GM23338 (cell line): ENCODE measurements at regions not wholly inside any gene's neighbourhood (a gene's known extent, or its start where the extent isn't known, plus 50 kb on each side); places are given as distances from the start of the nearest gene placed in this dataset.

Source experiments
- ATAC-seq: fragments of 200-7000 bp; cut with Tn5 transposase; 3 replicates; pipeline ENCODE4 v1.9.1; 2020
- DNase-seq: peaks from one replicate; pipeline ENCODE4 v3.0.0-alpha.2; 2015; ENCODE audit warnings: low spot score
- H2AFZ ChIP-seq: fragments of 200-600 bp; sonication (generic); 2 replicates; pipeline ENCODE4 v1.8.0; 2016; ENCODE audit warnings: antibody characterized with exemption, mild to moderate bottlenecking, moderate library complexity
- H3F3A ChIP-seq: fragments of 200-600 bp; sonication (generic); replicated peaks from 2 replicates; pipeline ENCODE4 v1.8.0; 2017; ENCODE audit warnings: antibody characterized with exemption, mixed run types, low read depth
- H3K27ac ChIP-seq: fragments of 200-600 bp; sonication (generic); 2 replicates; pipeline ENCODE4 v1.6.1; 2016; ENCODE audit warnings: low read depth
- H3K27me3 ChIP-seq: fragments of 200-600 bp; sonication (generic); 2 replicates; pipeline ENCODE4 v1.8.0; 2016; ENCODE audit warnings: mild to moderate bottlenecking, mixed run types, moderate library complexity; ENCODE audit not compliant: insufficient read depth
- H3K36me3 ChIP-seq: fragments of 200-600 bp; sonication (generic); 2 replicates; pipeline ENCODE4 v1.8.0; 2016; ENCODE audit warnings: mild to moderate bottlenecking; ENCODE audit not compliant: insufficient read depth
- H3K4me1 ChIP-seq: fragments of 200-600 bp; sonication (generic); 2 replicates; pipeline ENCODE4 v1.8.0; 2016; ENCODE audit warnings: mild to moderate bottlenecking, moderate library complexity; ENCODE audit not compliant: insufficient read depth
- H3K4me2 ChIP-seq: fragments of 200-600 bp; sonication (generic); 2 replicates; pipeline ENCODE4 v1.7.1; 2017; ENCODE audit warnings: mixed run types
- H3K4me3 ChIP-seq: fragments of 200-600 bp; sonication (generic); 2 replicates; pipeline ENCODE4 v1.6.1; 2016; ENCODE audit warnings: mixed run types
- H3K79me2 ChIP-seq: fragments of 200-600 bp; sonication (generic); replicated peaks from 2 replicates; pipeline ENCODE4 v1.8.0; 2017; ENCODE audit warnings: mild to moderate bottlenecking; ENCODE audit not compliant: insufficient read depth
- H3K9me2 ChIP-seq: fragments of 200-600 bp; sonication (generic); 2 replicates; pipeline ENCODE4 v1.8.0; 2017; ENCODE audit not compliant: insufficient read depth
- H4K20me1 ChIP-seq: fragments of 200-600 bp; sonication (generic); replicated peaks from 2 replicates; pipeline ENCODE4 v1.8.0; 2017; ENCODE audit warnings: mild to moderate bottlenecking; ENCODE audit not compliant: insufficient read depth
- H3K27ac Mint-ChIP-seq: 2 replicates; pipeline ENCODE4 v1.8.0; 2020; ENCODE audit warnings: inconsistent platforms, mild to moderate bottlenecking, moderate library complexity, mixed read lengths
- H3K27me3 Mint-ChIP-seq: 3 replicates; pipeline ENCODE4 v1.8.0; 2022; ENCODE audit warnings: low read depth, mild to moderate bottlenecking, moderate library complexity, mixed read lengths, inconsistent platforms; ENCODE audit not compliant: insufficient read depth, poor library complexity
- H3K36me3 Mint-ChIP-seq: 3 replicates; pipeline ENCODE4 v1.8.0; 2021; ENCODE audit warnings: low read depth, mild to moderate bottlenecking, inconsistent platforms, moderate library complexity, mixed read lengths
- H3K4me1 Mint-ChIP-seq: 3 replicates; pipeline ENCODE4 v1.8.0; 2020; ENCODE audit warnings: mild to moderate bottlenecking, inconsistent platforms, mixed read lengths
- H3K4me3 Mint-ChIP-seq: 3 replicates; pipeline ENCODE4 v1.8.0; 2021; ENCODE audit warnings: moderate library complexity, mild to moderate bottlenecking, inconsistent platforms, mixed read lengths
- H3K9me3 Mint-ChIP-seq: 3 replicates; pipeline ENCODE4 v1.8.0; 2020; ENCODE audit warnings: moderate library complexity, mild to moderate bottlenecking, inconsistent platforms, mixed read lengths
- CREB1 ChIP-seq: fragments of 250-450 bp; sonication (Bioruptor Pico); IDR thresholded peaks from 2 replicates; pipeline ENCODE4 v1.5.0; 2020; ENCODE audit warnings: low read depth, mild to moderate bottlenecking, moderate library complexity
- CTCF ChIP-seq, 2 experiments: fragments of 200-600 bp in 1 of 2; sonication (generic) in 1 of 2; conservative IDR thresholded peaks; 2 replicates each; pipeline versions ENCODE4 v1.5.1 to v1.6.1; 2016 to 2017; ENCODE audit warnings: antibody characterized with exemption in 2 of 2, low read depth in 2 of 2, mild to moderate bottlenecking in 2 of 2, moderate library complexity in 1 of 2
- ETS1 ChIP-seq: IDR thresholded peaks from 2 replicates; pipeline ENCODE4 v1.6.1; 2016; ENCODE audit warnings: antibody characterized with exemption
- EZH2phosphoT487 ChIP-seq: fragments of 200-600 bp; sonication (generic); IDR thresholded peaks from one replicate; pipeline ENCODE4 v1.8.1; 2018; ENCODE audit warnings: antibody characterized with exemption; ENCODE audit not compliant: unreplicated experiment
- NANOG ChIP-seq: IDR thresholded peaks from 2 replicates; pipeline ENCODE4 v1.6.1; 2016; ENCODE audit warnings: antibody characterized with exemption, borderline replicate concordance
- STAT1 ChIP-seq: IDR thresholded peaks from one replicate; pipeline ENCODE4 v1.6.1; 2016; ENCODE audit warnings: antibody characterized with exemption; ENCODE audit not compliant: unreplicated experiment
- TF ChIP-seq, protein P1 (sequence below): fragments of 250-450 bp; sonication (Bioruptor Pico); IDR thresholded peaks from 2 replicates; pipeline ENCODE4 v1.5.0; 2020; ENCODE audit warnings: mild to moderate bottlenecking, moderate library complexity

- TF ChIP-seq, protein P1, sequence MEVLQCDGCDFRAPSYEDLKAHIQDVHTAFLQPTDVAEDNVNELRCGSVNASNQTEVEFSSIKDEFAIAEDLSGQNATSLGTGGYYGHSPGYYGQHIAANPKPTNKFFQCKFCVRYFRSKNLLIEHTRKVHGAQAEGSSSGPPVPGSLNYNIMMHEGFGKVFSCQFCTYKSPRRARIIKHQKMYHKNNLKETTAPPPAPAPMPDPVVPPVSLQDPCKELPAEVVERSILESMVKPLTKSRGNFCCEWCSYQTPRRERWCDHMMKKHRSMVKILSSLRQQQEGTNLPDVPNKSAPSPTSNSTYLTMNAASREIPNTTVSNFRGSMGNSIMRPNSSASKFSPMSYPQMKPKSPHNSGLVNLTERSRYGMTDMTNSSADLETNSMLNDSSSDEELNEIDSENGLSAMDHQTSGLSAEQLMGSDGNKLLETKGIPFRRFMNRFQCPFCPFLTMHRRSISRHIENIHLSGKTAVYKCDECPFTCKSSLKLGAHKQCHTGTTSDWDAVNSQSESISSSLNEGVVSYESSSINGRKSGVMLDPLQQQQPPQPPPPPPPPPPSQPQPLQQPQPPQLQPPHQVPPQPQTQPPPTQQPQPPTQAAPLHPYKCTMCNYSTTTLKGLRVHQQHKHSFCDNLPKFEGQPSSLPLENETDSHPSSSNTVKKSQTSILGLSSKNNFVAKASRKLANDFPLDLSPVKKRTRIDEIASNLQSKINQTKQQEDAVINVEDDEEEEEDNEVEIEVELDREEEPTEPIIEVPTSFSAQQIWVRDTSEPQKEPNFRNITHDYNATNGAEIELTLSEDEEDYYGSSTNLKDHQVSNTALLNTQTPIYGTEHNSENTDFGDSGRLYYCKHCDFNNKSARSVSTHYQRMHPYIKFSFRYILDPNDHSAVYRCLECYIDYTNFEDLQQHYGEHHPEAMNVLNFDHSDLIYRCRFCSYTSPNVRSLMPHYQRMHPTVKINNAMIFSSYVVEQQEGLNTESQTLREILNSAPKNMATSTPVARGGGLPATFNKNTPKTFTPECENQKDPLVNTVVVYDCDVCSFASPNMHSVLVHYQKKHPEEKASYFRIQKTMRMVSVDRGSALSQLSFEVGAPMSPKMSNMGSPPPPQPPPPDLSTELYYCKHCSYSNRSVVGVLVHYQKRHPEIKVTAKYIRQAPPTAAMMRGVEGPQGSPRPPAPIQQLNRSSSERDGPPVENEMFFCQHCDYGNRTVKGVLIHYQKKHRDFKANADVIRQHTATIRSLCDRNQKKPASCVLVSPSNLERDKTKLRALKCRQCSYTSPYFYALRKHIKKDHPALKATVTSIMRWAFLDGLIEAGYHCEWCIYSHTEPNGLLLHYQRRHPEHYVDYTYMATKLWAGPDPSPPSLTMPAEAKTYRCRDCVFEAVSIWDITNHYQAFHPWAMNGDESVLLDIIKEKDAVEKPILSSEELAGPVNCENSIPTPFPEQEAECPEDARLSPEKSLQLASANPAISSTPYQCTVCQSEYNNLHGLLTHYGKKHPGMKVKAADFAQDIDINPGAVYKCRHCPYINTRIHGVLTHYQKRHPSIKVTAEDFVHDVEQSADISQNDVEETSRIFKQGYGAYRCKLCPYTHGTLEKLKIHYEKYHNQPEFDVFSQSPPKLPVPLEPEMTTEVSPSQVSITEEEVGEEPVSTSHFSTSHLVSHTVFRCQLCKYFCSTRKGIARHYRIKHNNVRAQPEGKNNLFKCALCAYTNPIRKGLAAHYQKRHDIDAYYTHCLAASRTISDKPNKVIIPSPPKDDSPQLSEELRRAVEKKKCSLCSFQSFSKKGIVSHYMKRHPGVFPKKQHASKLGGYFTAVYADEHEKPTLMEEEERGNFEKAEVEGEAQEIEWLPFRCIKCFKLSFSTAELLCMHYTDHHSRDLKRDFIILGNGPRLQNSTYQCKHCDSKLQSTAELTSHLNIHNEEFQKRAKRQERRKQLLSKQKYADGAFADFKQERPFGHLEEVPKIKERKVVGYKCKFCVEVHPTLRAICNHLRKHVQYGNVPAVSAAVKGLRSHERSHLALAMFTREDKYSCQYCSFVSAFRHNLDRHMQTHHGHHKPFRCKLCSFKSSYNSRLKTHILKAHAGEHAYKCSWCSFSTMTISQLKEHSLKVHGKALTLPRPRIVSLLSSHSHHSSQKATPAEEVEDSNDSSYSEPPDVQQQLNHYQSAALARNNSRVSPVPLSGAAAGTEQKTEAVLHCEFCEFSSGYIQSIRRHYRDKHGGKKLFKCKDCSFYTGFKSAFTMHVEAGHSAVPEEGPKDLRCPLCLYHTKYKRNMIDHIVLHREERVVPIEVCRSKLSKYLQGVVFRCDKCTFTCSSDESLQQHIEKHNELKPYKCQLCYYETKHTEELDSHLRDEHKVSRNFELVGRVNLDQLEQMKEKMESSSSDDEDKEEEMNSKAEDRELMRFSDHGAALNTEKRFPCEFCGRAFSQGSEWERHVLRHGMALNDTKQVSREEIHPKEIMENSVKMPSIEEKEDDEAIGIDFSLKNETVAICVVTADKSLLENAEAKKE (CRISPR knock-in tag): no peak
These were observed 373.7 kb downstream of the HACE1 start (continued) for GRCh38 chr6:104486035-104486434.

- no peak overlapping the region for H3K27ac ChIP-seq
- H2AFZ ChIP-seq: no peak overlapping the region
- H3K4me2 ChIP-seq: no peak overlapping the region
- no peaks in the 10 kb centered on the region for H4K20me1 ChIP-seq
- no peak overlapping the region for H3K4me3 ChIP-seq
- H3K4me1 Mint-ChIP-seq: no peaks in the 10 kb centered on the region; the same call in 2 of the 3 replicates
- TF ChIP-seq NANOG (no peak), CREB1 (CRISPR knock-in tag) (no peak), CTCF (conservative IDR thresholded peaks at IDR 0.05; ENCODE audit: low read depth in 2 of 2) (no peak), EZH2phosphoT487 (no peak), STAT1 (no peak), ETS1 (no peak)
- TF ChIP-seq, protein P1 (CRISPR knock-in tag): no peak
- H3F3A ChIP-seq: no peaks in the 10 kb centered on the region
- no peaks in the 10 kb centered on the region for H3K79me2 ChIP-seq
- no peak for ATAC-seq
- no peak overlapping the region for H3K27ac Mint-ChIP-seq
- H3K36me3 Mint-ChIP-seq: no peaks in the 10 kb centered on the region
- H3K4me3 Mint-ChIP-seq: no peak overlapping the region
- peaks cover 3% of the 10 kb centered on the region for H3K27me3 Mint-ChIP-seq
- no peak for DNase-seq
- no peaks in the 10 kb centered on the region for H3K36me3 ChIP-seq
- no peaks in the 10 kb centered on the region for H3K9me3 Mint-ChIP-seq
- no peaks in the 10 kb centered on the region; the same call in 1 of the 2 replicates for H3K9me2 ChIP-seq
- no peaks in the 10 kb centered on the region for H3K27me3 ChIP-seq
- H3K4me1 ChIP-seq: no peaks in the 10 kb centered on the region
These were observed 375.1 kb downstream of the HACE1 start for GRCh38 chr6:104484626-104485025.
